ENCODE measurements at regions not wholly inside any gene's neighbourhood (a gene's known extent, or its start where the extent isn't known, plus 50 kb on each side); places are given as distances from the start of the nearest gene placed in this dataset.

- TF ChIP-seq FOXP2 (optimal IDR thresholded peaks at IDR 0.05; ENCODE audit: control extremely low read depth, extremely low read length, insufficient read depth) (no peak), POLR2AphosphoS5 (IDR thresholded peaks at IDR 0.05; ENCODE audit: borderline replicate concordance, low read depth, low read length) (no peak), EZH2 (IDR thresholded peaks at IDR 0.05) (no peak)
Observed at GRCh38 chr22:34812631-34813030, 253.3 kb upstream of the ISX start.

Measured in SK-N-MC (cell line).